ENCODE measurements at regions not wholly inside any gene's neighbourhood (a gene's known extent, or its start where the extent isn't known, plus 50 kb on each side); places are given as distances from the start of the nearest gene placed in this dataset.

GRCh38 chr3:110193074-110193473, 855.7 kb upstream of the DPPA4 start:
- no peak for DNase-seq (ENCODE audit: extremely low spot score)
- ChIA-PET POLR2A (no interaction called here), CTCF (no interaction called here)
- TF ChIP-seq TARDBP (IDR thresholded peaks at IDR 0.05) (no peak), L3MBTL2 (conservative IDR thresholded peaks at IDR 0.05) (no peak)

GRCh38 chr3:110198717-110199587, 861.6 kb upstream of the DPPA4 start:
- POLR2A ChIA-PET = no interaction called here
- DNase-seq (ENCODE audit: extremely low spot score) = no peak
- CTCF ChIA-PET = no interaction called here
- TF ChIP-seq CTBP1 (IDR thresholded peaks at IDR 0.05; ENCODE audit: borderline replicate concordance) (no peak), LEF1 (IDR thresholded peaks at IDR 0.05; ENCODE audit: borderline replicate concordance) (no peak), TARDBP (IDR thresholded peaks at IDR 0.05) (no peak), ELF4 (IDR thresholded peaks at IDR 0.05) (no peak), PKNOX1 (IDR thresholded peaks at IDR 0.05) (no peak), SP1 (IDR thresholded peaks at IDR 0.05) (no peak), FOXA1 (IDR thresholded peaks at IDR 0.05) (no peak), NFRKB (IDR thresholded peaks at IDR 0.05) (no peak)

- CTCF ChIA-PET = no interaction called here
- no peak for DNase-seq (ENCODE audit: extremely low spot score)
- TF ChIP-seq SUZ12 (IDR thresholded peaks at IDR 0.05) (no peak), PKNOX1 (IDR thresholded peaks at IDR 0.05) (no peak), LEF1 (IDR thresholded peaks at IDR 0.05; ENCODE audit: borderline replicate concordance) (no peak), NFRKB (IDR thresholded peaks at IDR 0.05) (no peak), FOXA1 (IDR thresholded peaks at IDR 0.05) (no peak), ARNT (IDR thresholded peaks at IDR 0.05) (no peak), TARDBP (IDR thresholded peaks at IDR 0.05) (no peak), ELF4 (IDR thresholded peaks at IDR 0.05) (no peak), CTBP1 (IDR thresholded peaks at IDR 0.05; ENCODE audit: borderline replicate concordance) (no peak), BHLHE40 (IDR thresholded peaks at IDR 0.05; ENCODE audit: borderline replicate concordance) (no peak)
- POLR2A ChIA-PET = no interaction called here
Measured at GRCh38 chr3:110199588-110199943, 862.2 kb upstream of the DPPA4 start.

- TF ChIP-seq ELF4 (IDR thresholded peaks at IDR 0.05) = no peak
- no peak for TF ChIP-seq SUZ12 (IDR thresholded peaks at IDR 0.05)
- no peak for TF ChIP-seq L3MBTL2 (conservative IDR thresholded peaks at IDR 0.05)
- no peak for TF ChIP-seq SP1 (IDR thresholded peaks at IDR 0.05)
- no peak for TF ChIP-seq FOXA1 (IDR thresholded peaks at IDR 0.05)
- no peak for DNase-seq (ENCODE audit: extremely low spot score)
- POLR2A ChIA-PET = no interaction called here
- CTCF ChIA-PET = no interaction called here
Measured at GRCh38 chr3:110210086-110210660, 861.4 kb upstream of the NECTIN3 start.

- no peak for TF ChIP-seq HDGF (IDR thresholded peaks at IDR 0.05; ENCODE audit: borderline replicate concordance)
- TF ChIP-seq BHLHE40 (IDR thresholded peaks at IDR 0.05; ENCODE audit: borderline replicate concordance) = no peak
- TF ChIP-seq ELF4 (IDR thresholded peaks at IDR 0.05) = no peak
- no peak for TF ChIP-seq SUZ12 (IDR thresholded peaks at IDR 0.05)
- no peak for TF ChIP-seq FOXA1 (IDR thresholded peaks at IDR 0.05)
- TF ChIP-seq ARNT (IDR thresholded peaks at IDR 0.05) = no peak
- TF ChIP-seq FOXM1 (IDR thresholded peaks at IDR 0.05; ENCODE audit: borderline replicate concordance) = no peak
- TF ChIP-seq SP1 (IDR thresholded peaks at IDR 0.05) = no peak
- no peak for TF ChIP-seq TARDBP (IDR thresholded peaks at IDR 0.05)
- no peak for TF ChIP-seq LEF1 (IDR thresholded peaks at IDR 0.05; ENCODE audit: borderline replicate concordance)
- no peak for TF ChIP-seq PKNOX1 (IDR thresholded peaks at IDR 0.05)
- TF ChIP-seq ZNF384 (IDR thresholded peaks at IDR 0.05) = no peak
- no peak for TF ChIP-seq CTBP1 (IDR thresholded peaks at IDR 0.05; ENCODE audit: borderline replicate concordance)
- TF ChIP-seq FOXK2 (IDR thresholded peaks at IDR 0.05) = no peak
- TF ChIP-seq NFRKB (IDR thresholded peaks at IDR 0.05) = no peak
- TF ChIP-seq L3MBTL2 (conservative IDR thresholded peaks at IDR 0.05) = no peak
- no peak for DNase-seq (ENCODE audit: extremely low spot score)
- CTCF ChIA-PET = no interaction called here
- POLR2A ChIA-PET = no interaction called here
Measured at GRCh38 chr3:110226645-110227044, 845.0 kb upstream of the NECTIN3 start.

- POLR2A ChIA-PET = no interaction called here
- CTCF ChIA-PET = no interaction called here
- no peak for TF ChIP-seq CTBP1 (IDR thresholded peaks at IDR 0.05; ENCODE audit: borderline replicate concordance)
- TF ChIP-seq FOXM1 (IDR thresholded peaks at IDR 0.05; ENCODE audit: borderline replicate concordance) = no peak
- TF ChIP-seq TARDBP (IDR thresholded peaks at IDR 0.05) = no peak
- no peak for TF ChIP-seq NFRKB (IDR thresholded peaks at IDR 0.05)
- no peak for TF ChIP-seq FOXK2 (IDR thresholded peaks at IDR 0.05)
- TF ChIP-seq FOXA1 (IDR thresholded peaks at IDR 0.05) = no peak
- TF ChIP-seq ZNF384 (IDR thresholded peaks at IDR 0.05) = no peak
- TF ChIP-seq ELF4 (IDR thresholded peaks at IDR 0.05) = no peak
- TF ChIP-seq HDGF (IDR thresholded peaks at IDR 0.05; ENCODE audit: borderline replicate concordance) = no peak
- TF ChIP-seq PKNOX1 (IDR thresholded peaks at IDR 0.05) = no peak
- no peak for TF ChIP-seq LEF1 (IDR thresholded peaks at IDR 0.05; ENCODE audit: borderline replicate concordance)
- no peak for TF ChIP-seq ARNT (IDR thresholded peaks at IDR 0.05)
- no peak for TF ChIP-seq L3MBTL2 (conservative IDR thresholded peaks at IDR 0.05)
- no peak for TF ChIP-seq BHLHE40 (IDR thresholded peaks at IDR 0.05; ENCODE audit: borderline replicate concordance)
Measured at GRCh38 chr3:110227991-110228390, 843.6 kb upstream of the NECTIN3 start.

More at GRCh38 chr3:110227991-110228390, 843.6 kb upstream of the NECTIN3 start:
- DNase-seq (ENCODE audit: extremely low spot score) = no peak

Measured in HEK293T (cell line).